ENCODE measurements at regions not wholly inside any gene's neighbourhood (a gene's known extent, or its start where the extent isn't known, plus 50 kb on each side); places are given as distances from the start of the nearest gene placed in this dataset.
"Not testable (repeated sequence)": the region's sequence is repeated elsewhere in the genome, so short reads cannot be mapped to it uniquely, and the experiment has no call there.

- Mint-ChIP-seq H3K9me3 (no peaks in the 10 kb centered on the region), H3K4me1 (ENCODE audit: low read depth in 2 of 2) (no peaks in the 10 kb centered on the region), H3K27ac (no peak overlapping the region), H3K36me3 (ENCODE audit: insufficient read depth) (no peaks in the 10 kb centered on the region), H3K27me3 (peaks cover 18 to 47% of the 10 kb centered on the region in 2 donors), H3K4me3 (no peak overlapping the region)
- DNase-seq, result no peak
- no peak for ATAC-seq (replicated peaks)
Measured at GRCh38 chr10:120105492-120105891, 213.0 kb downstream of the SEC23IP start.

GRCh38 chr10:120108916-120109315 is 216.4 kb downstream of the SEC23IP start:
- Mint-ChIP-seq H3K9me3 (peaks cover 0 to 3% of the 10 kb centered on the region in 2 donors), H3K4me1 (ENCODE audit: low read depth in 2 of 2) (no peaks in the 10 kb centered on the region), H3K36me3 (ENCODE audit: insufficient read depth) (no peaks in the 10 kb centered on the region), H3K4me3 (no peak overlapping the region), H3K27me3 (peaks cover 12 to 23% of the 10 kb centered on the region in 2 donors), H3K27ac (no peak overlapping the region)
- DNase-seq (no peak), ATAC-seq (replicated peaks) (no peak)

- DNase-seq; H3K4me3 Mint-ChIP-seq; H3K9me3 Mint-ChIP-seq; H3K27ac Mint-ChIP-seq; ATAC-seq (replicated peaks); H3K4me1 Mint-ChIP-seq (ENCODE audit: low read depth in 2 of 2); H3K36me3 Mint-ChIP-seq (ENCODE audit: insufficient read depth): not testable (repeated sequence)
- H3K27me3 Mint-ChIP-seq, result peaks cover 20 to 23% of the 10 kb centered on the region in 2 donors
Measured at GRCh38 chr10:120109725-120110124, 217.2 kb downstream of the SEC23IP start.

- H3K27ac Mint-ChIP-seq, result no peak overlapping the region
- H3K36me3 Mint-ChIP-seq (ENCODE audit: insufficient read depth), result no peaks in the 10 kb centered on the region
- no peaks in the 10 kb centered on the region for H3K4me1 Mint-ChIP-seq (ENCODE audit: low read depth in 2 of 2)
Measured at GRCh38 chr10:120110196-120110595, 217.7 kb downstream of the SEC23IP start.

GRCh38 chr10:120111628-120112027 is 219.1 kb downstream of the SEC23IP start:
- peaks cover 25 to 28% of the 10 kb centered on the region in 2 donors for H3K27me3 Mint-ChIP-seq
- no peak for DNase-seq
- no peaks in the 10 kb centered on the region for H3K4me1 Mint-ChIP-seq (ENCODE audit: low read depth in 2 of 2)
- H3K36me3 Mint-ChIP-seq (ENCODE audit: insufficient read depth), result no peaks in the 10 kb centered on the region
- ATAC-seq (replicated peaks), result no peak
- H3K9me3 Mint-ChIP-seq, result peaks cover 0 to 7% of the 10 kb centered on the region in 2 donors
- no peak overlapping the region for H3K27ac Mint-ChIP-seq
- no peak overlapping the region for H3K4me3 Mint-ChIP-seq

More at GRCh38 chr10:120110196-120110595, 217.7 kb downstream of the SEC23IP start:
- Mint-ChIP-seq H3K4me3 (no peak overlapping the region), H3K9me3 (peaks cover 0 to 7% of the 10 kb centered on the region in 2 donors), H3K27me3 (peaks cover 20 to 27% of the 10 kb centered on the region in 2 donors)
- ATAC-seq (replicated peaks) (no peak), DNase-seq (no peak)

- Mint-ChIP-seq H3K36me3 (ENCODE audit: insufficient read depth) (no peaks in the 10 kb centered on the region), H3K27me3 (peaks cover 26 to 28% of the 10 kb centered on the region in 2 donors), H3K4me1 (ENCODE audit: low read depth in 2 of 2) (no peaks in the 10 kb centered on the region)
Measured at GRCh38 chr10:120112809-120113208, 220.3 kb downstream of the SEC23IP start.

GRCh38 chr10:120115959-120116358 is 223.4 kb downstream of the SEC23IP start:
- H3K9me3 Mint-ChIP-seq, result peaks cover 2 to 7% of the 10 kb centered on the region in 2 donors
- ATAC-seq (replicated peaks), result no peak
- H3K27ac Mint-ChIP-seq, result no peak overlapping the region
- no peak overlapping the region for H3K4me3 Mint-ChIP-seq
- no peaks in the 10 kb centered on the region for H3K36me3 Mint-ChIP-seq (ENCODE audit: insufficient read depth)
- H3K4me1 Mint-ChIP-seq (ENCODE audit: low read depth in 2 of 2), result no peaks in the 10 kb centered on the region
- peaks cover 26 to 36% of the 10 kb centered on the region in 2 donors for H3K27me3 Mint-ChIP-seq
- no peak for DNase-seq

More at GRCh38 chr10:120112809-120113208, 220.3 kb downstream of the SEC23IP start:
- Mint-ChIP-seq H3K27ac (no peak overlapping the region), H3K9me3 (peaks cover 0 to 7% of the 10 kb centered on the region in 2 donors), H3K4me3 (no peak overlapping the region)
- no peak for ATAC-seq (replicated peaks)
- DNase-seq, result no peak

GRCh38 chr10:120121768-120122167 is 229.2 kb downstream of the SEC23IP start:
- peaks cover 16 to 20% of the 10 kb centered on the region in 2 donors for H3K27me3 Mint-ChIP-seq
- no peak for DNase-seq

GRCh38 chr10:120131183-120131582 is 238.7 kb downstream of the SEC23IP start:
- ATAC-seq (replicated peaks), result no peak
- no peak for DNase-seq
- Mint-ChIP-seq H3K4me1 (ENCODE audit: low read depth in 2 of 2) (peaks cover 0 to 2% of the 10 kb centered on the region in 2 donors), H3K27me3 (peaks cover 24 to 39% of the 10 kb centered on the region in 2 donors), H3K4me3 (no peak overlapping the region), H3K36me3 (ENCODE audit: insufficient read depth) (no peaks in the 10 kb centered on the region), H3K27ac (no peak overlapping the region), H3K9me3 (peaks cover 0 to 7% of the 10 kb centered on the region in 2 donors)

More at GRCh38 chr10:120121768-120122167, 229.2 kb downstream of the SEC23IP start:
- H3K36me3 Mint-ChIP-seq (ENCODE audit: insufficient read depth), result no peaks in the 10 kb centered on the region
- no peak for ATAC-seq (replicated peaks)
- peaks cover 0 to 4% of the 10 kb centered on the region in 2 donors for H3K9me3 Mint-ChIP-seq
- no peak overlapping the region for H3K27ac Mint-ChIP-seq
- no peaks in the 10 kb centered on the region for H3K4me1 Mint-ChIP-seq (ENCODE audit: low read depth in 2 of 2)
- H3K4me3 Mint-ChIP-seq, result no peak overlapping the region

GRCh38 chr10:120132811-120133210 is 240.3 kb downstream of the SEC23IP start:
- Mint-ChIP-seq H3K36me3 (ENCODE audit: insufficient read depth) (no peaks in the 10 kb centered on the region), H3K9me3 (no peaks in the 10 kb centered on the region), H3K4me3 (no peak overlapping the region), H3K4me1 (ENCODE audit: low read depth in 2 of 2) (peaks cover 0 to 2% of the 10 kb centered on the region in 2 donors), H3K27me3 (peaks cover 25 to 28% of the 10 kb centered on the region in 2 donors), H3K27ac (no peak overlapping the region)
- DNase-seq (no peak), ATAC-seq (replicated peaks) (no peak)

- peaks cover 33 to 43% of the 10 kb centered on the region in 2 donors for H3K27me3 Mint-ChIP-seq
- no peak overlapping the region for H3K27ac Mint-ChIP-seq
- no peak for ATAC-seq (replicated peaks)
- H3K9me3 Mint-ChIP-seq, result no peaks in the 10 kb centered on the region
- H3K4me1 Mint-ChIP-seq (ENCODE audit: low read depth in 2 of 2), result no peaks in the 10 kb centered on the region
- no peak for DNase-seq
- H3K4me3 Mint-ChIP-seq, result no peak overlapping the region
- H3K36me3 Mint-ChIP-seq (ENCODE audit: insufficient read depth), result no peaks in the 10 kb centered on the region
Measured at GRCh38 chr10:120138689-120139088, 246.2 kb downstream of the SEC23IP start.

GRCh38 chr10:120145107-120145506 is 252.6 kb downstream of the SEC23IP start:
- Mint-ChIP-seq H3K4me1 (ENCODE audit: low read depth in 2 of 2) (no peaks in the 10 kb centered on the region), H3K4me3 (no peak overlapping the region), H3K36me3 (ENCODE audit: insufficient read depth) (no peaks in the 10 kb centered on the region), H3K27ac (no peak overlapping the region), H3K9me3 (no peaks in the 10 kb centered on the region), H3K27me3 (peaks cover 16 to 35% of the 10 kb centered on the region in 2 donors)
- ATAC-seq (replicated peaks) (no peak), DNase-seq (no peak)

GRCh38 chr10:120156614-120157274 is 264.2 kb downstream of the SEC23IP start:
- Mint-ChIP-seq H3K27ac (no peak overlapping the region), H3K4me3 (no peak overlapping the region), H3K4me1 (ENCODE audit: low read depth in 2 of 2) (no peaks in the 10 kb centered on the region), H3K27me3 (peaks cover 18 to 29% of the 10 kb centered on the region in 2 donors), H3K9me3 (peaks cover 0 to 7% of the 10 kb centered on the region in 2 donors), H3K36me3 (ENCODE audit: insufficient read depth) (peaks cover 4% of the 10 kb centered on the region)
- ATAC-seq (replicated peaks) (no peak), DNase-seq (no peak)

GRCh38 chr10:120161111-120161510 is 268.6 kb downstream of the SEC23IP start:
- Mint-ChIP-seq H3K4me1 (ENCODE audit: low read depth in 2 of 2) (no peaks in the 10 kb centered on the region), H3K9me3 (no peaks in the 10 kb centered on the region), H3K27ac (no peak overlapping the region), H3K27me3 (peaks cover 0 to 5% of the 10 kb centered on the region in 2 donors), H3K4me3 (no peak overlapping the region), H3K36me3 (ENCODE audit: insufficient read depth) (no peaks in the 10 kb centered on the region)
- ATAC-seq (replicated peaks), result no peak
- no peak for DNase-seq

All from effector memory CD8-positive, alpha-beta T cell (primary cell).